CD4-positive, CD25-positive, alpha-beta regulatory T cell (primary cell): ENCODE measurements at regions not wholly inside any gene's neighbourhood (a gene's known extent, or its start where the extent isn't known, plus 50 kb on each side); places are given as distances from the start of the nearest gene placed in this dataset.

ENCODE experiments used
- ATAC-seq, 2 donors: fragments of 150-1000 bp; cut with Tn5 transposase; one replicate each; pipeline ENCODE4 v1.10.0; 2021; ENCODE audit warnings: low read depth in 2 of 2, moderate number of reproducible peaks in 2 of 2, moderate library complexity in 1 of 2
- DNase-seq, 3 donors: peaks; one replicate each; pipeline versions ENCODE4 v3.0.0 to v3.0.0-alpha.2; 2012 to 2022; ENCODE audit warnings: mixed read lengths in 1 of 3
- H3K27ac ChIP-seq: one replicate; pipeline ENCODE4 v1.7.0; 2013; ENCODE audit warnings: mild to moderate bottlenecking, low read length; ENCODE audit not compliant: insufficient read depth, poor library complexity, severe bottlenecking
- H3K27me3 ChIP-seq: one replicate; pipeline ENCODE4 v1.7.0; 2013; ENCODE audit warnings: low read length; ENCODE audit not compliant: control insufficient read depth, insufficient read depth
- H3K36me3 ChIP-seq: one replicate; pipeline ENCODE4 v1.7.0; 2013; ENCODE audit warnings: mild to moderate bottlenecking, low read length, moderate library complexity; ENCODE audit not compliant: control insufficient read depth, insufficient read depth
- H3K4me1 ChIP-seq: 2 replicates; pipeline ENCODE4 v1.7.0; 2013; ENCODE audit warnings: mild to moderate bottlenecking, low read length; ENCODE audit not compliant: insufficient read depth, control insufficient read depth, poor library complexity, severe bottlenecking
- H3K4me3 ChIP-seq: one replicate; pipeline ENCODE4 v1.7.0; 2013; ENCODE audit warnings: low read depth, mild to moderate bottlenecking, low read length, moderate library complexity
- H3K9me3 ChIP-seq, 2 experiments: 1 replicate in 1 of 2; 2 replicates in 1 of 2; pipeline ENCODE4 v1.7.0; 2013; ENCODE audit warnings: low read length in 2 of 2, mild to moderate bottlenecking in 1 of 2, moderate library complexity in 1 of 2; ENCODE audit not compliant: control insufficient read depth in 2 of 2
- H3K27ac Mint-ChIP-seq, 3 donors: one replicate each; pipeline ENCODE4 v1.8.0; 2020 to 2022; ENCODE audit warnings: mild to moderate bottlenecking in 3 of 3, mixed read lengths in 3 of 3, moderate library complexity in 2 of 3
- H3K27me3 Mint-ChIP-seq: one replicate; pipeline ENCODE4 v1.8.0; 2022; ENCODE audit warnings: mild to moderate bottlenecking, mixed read lengths
- H3K36me3 Mint-ChIP-seq: one replicate; pipeline ENCODE4 v1.8.0; 2020; ENCODE audit warnings: mixed read lengths
- H3K4me1 Mint-ChIP-seq, 4 donors: one replicate each; pipeline ENCODE4 v1.8.0; 2020 to 2022; ENCODE audit warnings: mixed read lengths in 4 of 4, mild to moderate bottlenecking in 1 of 4
- H3K4me3 Mint-ChIP-seq, 4 donors: one replicate each; pipeline ENCODE4 v1.8.0; 2020 to 2022; ENCODE audit warnings: mild to moderate bottlenecking in 4 of 4, mixed read lengths in 4 of 4, moderate library complexity in 3 of 4
- H3K9me3 Mint-ChIP-seq, 7 donors: one replicate each; pipeline ENCODE4 v1.8.0; 2020 to 2022; ENCODE audit warnings: mixed read lengths in 7 of 7, mild to moderate bottlenecking in 3 of 7, moderate library complexity in 2 of 7

GRCh38 chr15:29921130-29921601 is 98.9 kb upstream of the TJP1 start:
- Histone ChIP-seq H3K4me3 (no peak overlapping the region), H3K27ac (no peak overlapping the region), H3K4me1 (no peaks in the 10 kb centered on the region), H3K27me3 (peaks cover 7% of the 10 kb centered on the region), H3K9me3 (no peaks in the 10 kb centered on the region), H3K36me3 (no peaks in the 10 kb centered on the region)
- H3K4me1 Mint-ChIP-seq, result no peaks in the 10 kb centered on the region
- H3K36me3 Mint-ChIP-seq, result no peaks in the 10 kb centered on the region
- H3K9me3 Mint-ChIP-seq, result peaks cover 0 to 2% (median 0%) of the 10 kb centered on the region in 7 donors
- H3K27ac Mint-ChIP-seq, result no peak overlapping the region
- H3K27me3 Mint-ChIP-seq, result peaks cover 41% of the 10 kb centered on the region
- DNase-seq (no peak), ATAC-seq (no peak)
- H3K4me3 Mint-ChIP-seq, result no peak overlapping the region

GRCh38 chr15:29920515-29920914 is 98.2 kb upstream of the TJP1 start:
- Mint-ChIP-seq H3K4me3 (no peak overlapping the region), H3K9me3 (peaks cover 0 to 2% (median 0%) of the 10 kb centered on the region in 7 donors), H3K27me3 (peaks cover 35% of the 10 kb centered on the region), H3K4me1 (no peaks in the 10 kb centered on the region), H3K27ac (no peak overlapping the region), H3K36me3 (no peaks in the 10 kb centered on the region)
- H3K36me3 ChIP-seq, result no peaks in the 10 kb centered on the region
- no peak overlapping the region for H3K27ac ChIP-seq
- DNase-seq (no peak), ATAC-seq (no peak)
- no peak overlapping the region for H3K4me3 ChIP-seq
- H3K4me1 ChIP-seq, result no peaks in the 10 kb centered on the region
- no peaks in the 10 kb centered on the region for H3K9me3 ChIP-seq
- peaks cover 7% of the 10 kb centered on the region for H3K27me3 ChIP-seq

- no peak overlapping the region for H3K27ac Mint-ChIP-seq
- H3K9me3 ChIP-seq, result no peaks in the 10 kb centered on the region
- DNase-seq (no peak), ATAC-seq (no peak)
- H3K4me3 Mint-ChIP-seq, result no peak overlapping the region
- peaks cover 0 to 2% (median 0%) of the 10 kb centered on the region in 7 donors for H3K9me3 Mint-ChIP-seq
- H3K4me1 ChIP-seq, result no peaks in the 10 kb centered on the region
- peaks cover 35% of the 10 kb centered on the region for H3K27me3 Mint-ChIP-seq
- peaks cover 7% of the 10 kb centered on the region for H3K27me3 ChIP-seq
- no peaks in the 10 kb centered on the region for H3K36me3 ChIP-seq
- no peaks in the 10 kb centered on the region for H3K4me1 Mint-ChIP-seq
- H3K36me3 Mint-ChIP-seq, result no peaks in the 10 kb centered on the region
- no peak overlapping the region for H3K4me3 ChIP-seq
- no peak overlapping the region for H3K27ac ChIP-seq
These were observed 97.2 kb upstream of the TJP1 start for GRCh38 chr15:29919380-29919881.

GRCh38 chr15:29917600-29918597 is 95.6 kb upstream of the TJP1 start:
- peaks cover 23% of the 10 kb centered on the region for H3K27me3 Mint-ChIP-seq
- no peaks in the 10 kb centered on the region for H3K9me3 ChIP-seq
- H3K4me1 Mint-ChIP-seq, result no peaks in the 10 kb centered on the region
- H3K4me1 ChIP-seq, result no peaks in the 10 kb centered on the region
- no peak overlapping the region for H3K4me3 Mint-ChIP-seq
- H3K27ac Mint-ChIP-seq, result no peak overlapping the region
- H3K27me3 ChIP-seq, result peaks cover 3% of the 10 kb centered on the region
- peaks cover 0 to 2% (median 0%) of the 10 kb centered on the region in 7 donors for H3K9me3 Mint-ChIP-seq
- ATAC-seq, result no peak
- no peaks in the 10 kb centered on the region for H3K36me3 Mint-ChIP-seq
- no peak overlapping the region for H3K4me3 ChIP-seq
- DNase-seq, result no peak
- no peaks in the 10 kb centered on the region for H3K36me3 ChIP-seq
- no peak overlapping the region for H3K27ac ChIP-seq

GRCh38 chr15:29914511-29914926 is 92.3 kb upstream of the TJP1 start:
- Histone ChIP-seq H3K27me3 (peaks cover 3% of the 10 kb centered on the region), H3K4me3 (no peak overlapping the region), H3K4me1 (no peaks in the 10 kb centered on the region), H3K36me3 (no peaks in the 10 kb centered on the region), H3K9me3 (peaks cover 0 to 4% of the 10 kb centered on the region in 2 experiments), H3K27ac (no peak overlapping the region)
- H3K4me1 Mint-ChIP-seq, result no peaks in the 10 kb centered on the region
- H3K36me3 Mint-ChIP-seq, result no peaks in the 10 kb centered on the region
- DNase-seq, result no peak
- peaks cover 10% of the 10 kb centered on the region for H3K27me3 Mint-ChIP-seq
- H3K27ac Mint-ChIP-seq, result no peak overlapping the region
- no peak overlapping the region for H3K4me3 Mint-ChIP-seq
- H3K9me3 Mint-ChIP-seq, result peaks cover 0 to 11% (median 2%) of the 10 kb centered on the region in 7 donors
- ATAC-seq, result no peak

GRCh38 chr15:29913528-29914135 is 91.4 kb upstream of the TJP1 start:
- no peaks in the 10 kb centered on the region for H3K36me3 Mint-ChIP-seq

GRCh38 chr15:29911705-29912104 is 89.4 kb upstream of the TJP1 start:
- Mint-ChIP-seq H3K36me3 (no peaks in the 10 kb centered on the region), H3K4me1 (no peaks in the 10 kb centered on the region)

More at GRCh38 chr15:29913528-29914135, 91.4 kb upstream of the TJP1 start:
- Mint-ChIP-seq H3K27me3 (peaks cover 10% of the 10 kb centered on the region), H3K27ac (no peak overlapping the region), H3K9me3 (peaks cover 0 to 11% (median 2%) of the 10 kb centered on the region in 7 donors), H3K4me1 (no peaks in the 10 kb centered on the region), H3K4me3 (no peak overlapping the region)
- DNase-seq (no peak), ATAC-seq (no peak)
- Histone ChIP-seq H3K4me3 (no peak overlapping the region), H3K9me3 (peaks cover 0 to 4% of the 10 kb centered on the region in 2 experiments), H3K27me3 (peaks cover 3% of the 10 kb centered on the region), H3K4me1 (no peaks in the 10 kb centered on the region), H3K27ac (no peak overlapping the region), H3K36me3 (no peaks in the 10 kb centered on the region)

More at GRCh38 chr15:29911705-29912104, 89.4 kb upstream of the TJP1 start:
- H3K9me3 Mint-ChIP-seq, result peaks cover 0 to 11% (median 4%) of the 10 kb centered on the region in 7 donors
- H3K9me3 ChIP-seq, result peaks cover 0 to 4% of the 10 kb centered on the region in 2 experiments
- ATAC-seq (no peak), DNase-seq (no peak)
- no peaks in the 10 kb centered on the region for H3K4me1 ChIP-seq
- no peak overlapping the region for H3K4me3 Mint-ChIP-seq
- no peak overlapping the region for H3K4me3 ChIP-seq
- H3K36me3 ChIP-seq, result no peaks in the 10 kb centered on the region
- no peak overlapping the region for H3K27ac ChIP-seq
- peaks cover 4% of the 10 kb centered on the region for H3K27me3 Mint-ChIP-seq
- no peaks in the 10 kb centered on the region for H3K27me3 ChIP-seq
- no peak overlapping the region for H3K27ac Mint-ChIP-seq
